HPDE6-E6E7 (cell line): ENCODE measurements at regions not wholly inside any gene's neighbourhood (a gene's known extent, or its start where the extent isn't known, plus 50 kb on each side); places are given as distances from the start of the nearest gene placed in this dataset.
"Not testable (repeated sequence)": the region's sequence is repeated elsewhere in the genome, so short reads cannot be mapped to it uniquely, and the experiment has no call there.

ENCODE experiments used
- DNase-seq: peaks from one replicate; pipeline ENCODE4 v3.0.0; 2011; ENCODE audit warnings: missing footprints; ENCODE audit errors: extremely low spot score

DNA sequence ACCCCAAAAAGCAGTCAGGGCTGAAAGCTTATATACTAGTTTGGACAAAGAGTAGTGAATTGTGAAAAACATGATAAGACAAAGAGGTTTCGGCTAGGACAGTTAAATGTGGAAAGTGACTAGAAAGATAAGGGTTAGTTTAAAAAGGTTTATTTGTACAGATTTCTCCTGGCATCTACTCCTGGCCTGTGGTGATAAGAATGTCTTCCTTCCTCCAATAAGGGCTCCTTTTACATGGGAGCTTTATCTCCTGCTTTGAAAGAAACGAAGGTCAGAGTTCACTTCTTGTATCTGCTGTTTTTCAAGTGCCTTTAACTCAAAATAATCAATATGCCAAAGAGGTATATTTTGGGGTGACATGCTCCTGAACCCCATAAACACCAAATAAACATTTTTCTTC lies 776.1 kb upstream of the COX7C start:
- DNase-seq: no peak

DNA sequence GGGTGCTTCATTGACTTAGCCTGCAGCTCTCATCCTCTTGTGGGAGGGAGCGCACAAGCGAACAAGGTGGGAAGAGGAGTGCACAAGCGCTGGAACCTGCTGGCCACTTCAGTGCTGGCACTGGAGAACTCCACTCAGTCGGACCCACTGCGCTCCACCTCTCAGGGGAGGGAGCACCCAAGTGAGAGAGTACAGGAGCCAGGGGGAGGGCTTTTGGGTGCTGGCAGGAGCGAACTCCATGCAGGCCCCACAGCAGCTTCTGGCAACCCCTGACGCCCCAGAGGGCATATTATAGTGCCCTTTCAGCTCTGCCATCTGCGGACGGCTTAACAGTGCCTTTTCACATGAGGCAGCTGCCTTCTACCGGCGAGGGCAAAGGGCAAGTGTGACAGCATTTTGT lies 774.2 kb upstream of the COX7C start:
- no peak for DNase-seq

DNA sequence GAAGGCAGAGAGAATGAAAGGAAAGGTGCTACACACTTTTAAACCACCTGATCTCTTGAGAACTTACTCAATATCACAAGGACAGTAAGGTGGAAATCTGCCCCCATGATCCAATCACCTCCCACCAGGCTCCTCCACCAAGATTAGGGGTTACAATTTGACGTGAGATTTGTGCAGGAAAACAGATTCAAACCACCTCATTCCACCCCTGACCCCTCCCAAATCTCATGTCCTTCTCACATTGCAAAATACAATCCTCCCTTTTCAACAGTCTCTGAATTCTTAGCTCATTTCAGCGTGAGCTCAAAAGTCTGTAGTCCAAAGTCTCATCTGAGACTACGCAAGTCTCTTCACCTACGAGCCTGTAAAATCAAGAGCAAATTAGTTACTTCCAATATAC lies 768.3 kb upstream of the COX7C start:
- DNase-seq: no peak

DNA sequence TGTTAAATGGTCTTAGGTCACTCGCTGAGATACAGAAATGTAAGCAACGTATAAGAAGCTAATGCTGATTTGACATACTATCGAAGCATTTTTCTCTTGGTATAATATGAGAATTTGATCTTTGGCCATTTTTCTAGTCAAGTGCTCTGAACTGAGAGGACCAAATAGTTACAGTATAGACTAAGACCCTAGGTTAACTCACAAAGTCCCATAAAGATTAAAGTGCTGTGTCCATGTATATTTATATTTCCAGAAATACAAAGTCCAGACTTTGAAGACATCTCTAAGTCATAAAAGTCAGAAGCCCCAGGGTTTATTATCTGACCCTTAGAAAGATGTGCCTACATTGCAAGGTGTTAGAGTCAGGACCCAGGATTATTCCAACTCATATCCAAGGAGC lies 752.4 kb upstream of the COX7C start:
- DNase-seq: no peak

DNA sequence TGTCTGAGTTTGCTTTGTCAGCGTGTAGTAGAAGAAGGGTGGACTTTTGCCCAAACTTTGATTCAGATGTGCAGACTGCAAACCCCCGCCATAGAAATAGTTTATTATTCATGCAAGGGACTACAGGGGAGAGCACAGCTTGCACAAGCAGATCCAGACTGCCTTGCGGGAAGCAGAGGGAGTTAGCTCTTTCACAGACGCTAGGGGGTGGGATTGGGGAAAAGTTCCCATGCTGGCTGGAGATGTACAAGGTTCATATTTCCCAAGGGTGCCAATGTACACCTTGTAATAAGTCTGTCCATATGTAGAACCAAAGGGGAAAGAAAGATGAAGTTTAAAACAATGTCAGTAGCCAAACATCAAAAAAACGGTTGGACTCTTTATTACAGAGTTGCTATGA lies 749.7 kb upstream of the COX7C start:
- no peak for DNase-seq

DNA sequence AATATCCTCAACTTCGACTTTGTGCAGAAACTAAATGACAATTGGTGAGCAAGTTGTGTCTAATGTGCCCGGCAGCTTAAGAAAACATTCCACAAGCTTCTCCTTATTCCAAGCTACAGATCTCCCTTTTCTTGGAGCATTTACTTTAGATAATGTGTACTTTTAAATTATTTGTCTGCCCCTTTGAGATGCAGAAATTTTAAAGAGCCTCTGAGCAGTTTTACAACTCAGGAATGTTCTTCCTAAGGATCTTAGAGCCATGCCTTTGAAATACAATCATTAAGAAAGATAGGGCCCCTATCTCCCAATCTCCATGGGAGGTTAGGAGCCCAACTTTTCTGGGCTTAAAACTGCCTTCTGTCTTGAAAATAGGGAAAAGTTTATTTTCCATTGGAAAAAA lies 723.7 kb upstream of the COX7C start:
- DNase-seq: no peak

DNA sequence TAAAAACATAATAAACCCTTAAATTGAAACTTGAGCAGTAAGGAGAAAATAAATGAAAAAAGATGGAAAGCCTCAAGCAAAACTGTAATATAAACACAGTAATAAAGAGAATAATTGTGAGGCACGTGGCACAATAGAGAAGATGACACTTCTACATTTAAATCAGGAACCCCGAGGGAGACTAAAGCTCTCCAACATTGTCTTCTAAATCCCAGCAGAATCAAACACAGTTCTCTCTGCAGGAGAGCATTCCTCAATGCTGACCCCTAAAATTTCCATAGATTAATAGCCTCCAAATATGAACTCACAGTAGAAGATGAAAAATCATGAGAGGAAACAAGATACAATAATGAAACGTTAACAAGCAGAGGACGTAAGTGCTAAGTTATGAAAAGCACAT lies 721.2 kb upstream of the COX7C start:
- DNase-seq: no peak

DNA sequence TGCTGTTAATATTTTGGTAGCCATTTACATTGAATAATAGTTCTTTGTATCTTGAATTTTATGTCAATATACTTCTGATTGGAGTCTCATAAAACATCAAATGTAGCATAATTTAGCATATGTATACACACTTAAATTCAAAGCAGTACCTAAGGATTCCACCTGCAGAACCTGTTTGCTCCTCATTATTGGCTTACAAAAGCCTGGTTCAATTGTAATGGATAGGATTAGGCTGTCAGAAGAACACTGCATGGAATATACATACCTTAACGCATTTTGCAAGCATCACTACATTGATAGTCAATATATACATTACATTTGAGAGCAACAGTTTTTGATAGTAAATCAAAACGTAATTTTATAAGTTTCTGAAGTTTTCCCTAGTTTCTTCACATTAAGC lies 711.3 kb upstream of the COX7C start:
- DNase-seq: no peak

DNA sequence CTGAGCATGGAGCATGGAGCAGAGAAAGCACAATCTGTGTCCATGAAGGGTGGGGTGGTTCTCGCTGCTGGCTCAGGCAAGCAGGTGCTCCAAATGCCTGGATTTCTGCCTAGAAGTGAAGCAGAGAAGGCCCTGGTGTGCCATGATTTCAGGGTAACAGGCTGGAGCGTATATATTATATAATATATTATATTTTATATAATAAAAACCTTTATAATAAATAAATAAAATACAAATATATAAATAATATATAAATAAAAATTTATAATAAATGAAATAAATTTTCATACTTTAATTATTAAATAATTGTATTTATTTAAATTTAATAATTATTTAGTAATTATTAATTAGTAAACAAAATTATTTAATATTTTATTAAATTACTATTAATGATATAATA lies 707.4 kb upstream of the COX7C start:
- no peak for DNase-seq

DNA sequence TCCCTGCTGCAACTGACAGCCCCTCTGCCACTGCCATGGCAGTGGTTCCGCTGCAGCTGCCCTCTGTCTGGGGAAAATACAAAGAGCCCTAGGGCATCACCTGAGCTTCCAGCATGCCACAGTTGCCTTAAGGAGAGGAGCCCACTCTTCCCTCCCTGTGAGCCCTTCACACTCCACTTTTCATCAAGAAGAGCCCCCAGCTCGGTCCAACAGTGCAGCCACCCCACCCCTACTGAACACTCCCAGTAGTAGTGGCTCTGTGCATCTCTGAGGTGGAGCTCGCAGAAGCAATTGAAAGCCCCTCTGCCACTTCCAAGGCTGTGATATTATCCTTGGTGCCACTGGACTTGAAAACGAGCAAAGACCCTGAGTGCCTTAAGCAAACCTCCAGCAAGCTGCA lies 696.8 kb upstream of the COX7C start:
- no peak for DNase-seq

DNA sequence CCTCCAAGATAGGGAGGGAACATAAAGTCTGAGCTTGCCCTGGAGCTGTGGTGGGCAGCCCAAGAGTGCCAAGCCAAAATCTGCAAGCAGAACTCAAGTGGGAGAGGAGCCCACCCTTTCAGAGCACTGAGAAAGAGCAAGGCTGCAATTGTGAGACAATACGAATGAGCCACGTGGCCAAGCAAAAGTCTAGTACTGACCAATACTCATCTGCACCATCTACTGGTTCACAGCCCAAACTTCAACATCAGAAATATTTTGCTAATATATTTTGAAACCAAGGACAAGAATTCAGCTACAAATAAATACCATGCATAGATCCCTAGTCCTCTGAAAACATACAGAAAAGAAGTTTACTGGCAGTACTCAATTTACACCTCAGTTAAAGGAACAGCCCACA lies 696.2 kb upstream of the COX7C start:
- peak; percentile 8 for DNase-seq

DNA sequence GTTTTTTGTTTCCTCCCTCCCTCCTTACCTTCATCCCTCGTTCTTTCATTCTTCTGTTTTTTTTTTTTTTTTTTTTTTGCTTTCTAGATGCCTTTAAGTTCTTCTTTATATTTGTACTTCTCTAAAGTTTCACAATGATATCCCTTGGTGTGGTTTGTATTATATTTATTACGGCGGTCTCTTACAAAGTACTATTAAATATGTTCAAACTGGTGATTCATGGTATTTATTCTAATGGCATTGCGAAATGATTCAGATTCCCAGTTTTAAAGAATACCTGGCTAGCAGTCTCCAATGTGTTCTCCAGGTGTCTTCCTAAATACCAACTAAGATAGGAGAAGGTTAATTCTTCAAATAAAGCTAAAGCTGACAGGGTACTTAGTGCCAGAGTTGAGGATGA lies 690.1 kb upstream of the COX7C start:
- DNase-seq: no peak

DNA sequence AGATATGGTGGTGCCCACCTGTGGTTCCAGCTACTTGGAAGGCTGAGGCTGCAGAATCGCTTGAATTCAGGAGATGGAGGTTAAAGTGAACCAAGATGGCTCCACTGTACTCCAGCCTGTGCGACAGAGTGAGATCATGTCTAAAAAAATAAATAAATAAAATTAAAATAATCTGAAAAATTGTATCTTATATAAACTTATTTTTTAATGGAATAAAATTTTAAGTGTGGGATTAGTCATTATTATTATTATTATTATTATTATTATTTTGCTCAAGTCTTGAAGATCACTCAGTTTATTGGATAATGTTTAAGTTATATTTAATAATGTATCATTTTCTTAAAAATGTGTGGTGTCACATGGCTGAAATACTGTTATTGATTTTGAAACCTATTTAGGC lies 688.0 kb upstream of the COX7C start:
- no peak for DNase-seq

DNA sequence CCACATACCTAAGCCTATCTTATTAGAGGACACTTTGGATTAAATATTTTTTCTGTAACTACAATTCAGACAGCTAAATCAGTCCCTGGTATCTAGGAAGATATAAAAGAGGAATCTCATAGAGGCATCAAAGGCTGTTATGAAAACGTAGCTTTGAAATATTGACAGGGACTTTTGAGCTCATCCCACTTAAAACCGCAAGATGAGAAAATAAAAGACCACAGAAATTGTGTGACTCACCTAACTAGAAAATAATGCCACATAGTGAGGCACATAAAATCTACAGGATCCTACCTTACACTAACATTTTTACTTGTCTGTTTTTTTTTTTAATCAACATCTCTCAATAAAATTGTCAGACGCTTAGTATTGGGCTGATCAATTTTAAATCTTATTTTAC lies 686.5 kb upstream of the COX7C start:
- DNase-seq: no peak

DNA sequence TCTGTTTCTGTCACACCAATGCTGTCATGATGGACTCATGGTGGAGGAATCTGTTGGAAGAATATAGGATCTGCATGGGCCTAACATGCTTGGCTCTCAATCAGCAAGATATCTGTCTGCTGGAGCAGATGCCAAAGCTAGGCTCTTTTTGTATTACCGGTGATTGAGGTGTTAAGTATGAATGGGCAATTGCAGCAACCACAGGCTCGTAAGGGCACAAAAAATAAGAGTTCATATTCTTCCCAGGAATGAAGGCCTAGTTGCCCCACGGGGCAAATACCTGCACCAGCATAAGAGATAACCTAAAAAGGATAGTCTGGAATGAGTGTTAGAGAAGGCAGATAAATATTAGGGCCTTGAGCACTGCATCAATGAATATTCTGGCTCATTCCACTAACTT lies 679.5 kb upstream of the COX7C start:
- no peak for DNase-seq

DNA sequence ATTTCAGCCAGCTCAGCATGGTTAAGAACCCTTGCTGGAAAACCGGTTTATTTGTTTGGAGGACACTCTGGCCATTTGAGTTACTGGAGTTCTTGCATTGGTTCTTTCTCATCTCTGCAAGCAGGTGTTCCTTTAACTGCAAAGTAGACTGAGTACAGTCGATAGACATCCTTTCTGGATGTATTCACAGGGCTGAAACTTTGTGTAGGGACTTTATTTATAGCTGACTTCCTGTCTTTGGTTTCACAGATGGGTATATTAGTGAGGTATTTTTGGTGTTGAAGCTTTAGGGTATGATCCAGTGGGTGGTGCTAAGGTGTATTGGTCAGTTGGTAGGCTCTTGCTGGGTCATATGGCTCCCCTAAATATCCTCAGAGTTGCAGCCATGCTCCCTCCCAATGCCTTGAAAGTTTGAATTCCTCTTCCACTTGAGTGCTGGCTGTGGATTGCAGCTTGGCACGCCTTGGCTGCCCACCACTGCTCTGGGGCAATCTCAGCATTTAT lies 666.0 kb upstream of the COX7C start:
- DNase-seq: no peak

DNA sequence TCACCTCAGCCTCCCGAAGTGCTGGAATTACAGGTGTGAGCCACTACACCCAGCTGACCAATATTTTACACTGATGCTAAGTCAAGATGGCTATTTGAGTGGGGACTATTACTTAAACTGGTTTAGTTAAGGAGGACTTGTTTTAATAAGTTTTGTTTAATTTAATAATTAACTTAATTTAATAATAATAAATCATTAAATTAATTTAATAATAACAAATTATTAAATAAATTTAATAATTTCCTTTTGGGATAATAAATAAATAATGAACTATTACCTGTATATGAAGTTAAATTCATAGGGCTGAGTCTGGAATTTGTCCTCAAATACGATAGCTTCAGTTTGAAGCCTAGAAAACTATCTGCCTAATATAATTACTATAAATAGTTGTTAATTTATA lies 665.1 kb upstream of the COX7C start:
- no peak for DNase-seq

DNA sequence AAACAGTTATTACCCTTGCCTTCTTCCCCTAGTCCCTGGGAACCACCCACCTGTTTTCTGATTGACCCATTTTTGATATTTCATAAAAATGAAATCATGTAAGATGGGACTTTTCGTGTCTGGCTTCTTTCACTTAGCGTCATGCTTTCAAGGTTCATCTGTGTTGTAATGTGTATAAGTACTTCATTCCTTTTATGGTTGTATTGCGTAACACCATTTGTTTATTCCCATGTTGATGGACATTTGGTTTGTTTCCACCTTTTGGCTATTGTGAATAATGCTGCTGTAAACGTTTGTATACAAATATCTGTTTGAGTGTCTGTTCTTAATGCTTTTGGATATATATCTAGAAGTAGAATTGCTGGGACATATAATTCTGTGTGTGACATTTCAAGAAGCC lies 650.1 kb upstream of the COX7C start:
- no peak for DNase-seq

DNA sequence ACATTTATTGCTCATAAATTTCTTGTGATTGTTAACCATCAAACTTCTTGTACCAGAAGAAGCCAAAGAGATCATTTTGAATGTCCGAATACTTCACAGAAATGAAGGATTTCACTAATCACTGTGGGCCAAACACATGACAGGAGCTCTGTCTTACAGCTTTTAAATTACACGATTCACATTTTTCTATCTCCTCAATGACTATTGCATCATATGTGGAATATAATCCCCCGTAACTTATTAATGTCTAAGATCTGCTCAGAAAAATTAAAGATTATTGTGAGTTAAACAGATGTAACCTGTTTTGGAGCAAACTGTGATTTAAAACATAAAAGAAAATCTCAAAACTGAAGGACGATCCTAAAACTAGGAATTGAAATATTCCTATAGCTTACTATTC lies 645.2 kb upstream of the COX7C start:
- DNase-seq: no peak

DNA sequence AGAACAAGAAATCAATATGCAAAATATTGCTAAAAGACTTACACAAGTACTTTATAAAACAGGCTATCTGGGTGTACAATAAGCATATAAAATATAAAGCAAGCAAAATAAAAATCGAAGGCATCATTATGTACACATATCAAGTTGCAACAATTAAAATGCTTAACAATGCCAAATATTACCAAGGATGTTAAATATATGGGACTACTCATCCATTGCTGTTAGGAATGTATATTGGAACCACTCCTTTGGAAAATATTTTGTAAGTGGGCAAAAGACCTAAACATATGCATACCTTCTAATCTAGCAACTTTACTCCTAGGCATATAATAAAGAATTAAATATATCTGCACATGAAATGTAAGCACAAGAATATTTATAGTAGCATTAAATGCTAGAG lies 632.6 kb upstream of the COX7C start:
- DNase-seq: no peak

DNA sequence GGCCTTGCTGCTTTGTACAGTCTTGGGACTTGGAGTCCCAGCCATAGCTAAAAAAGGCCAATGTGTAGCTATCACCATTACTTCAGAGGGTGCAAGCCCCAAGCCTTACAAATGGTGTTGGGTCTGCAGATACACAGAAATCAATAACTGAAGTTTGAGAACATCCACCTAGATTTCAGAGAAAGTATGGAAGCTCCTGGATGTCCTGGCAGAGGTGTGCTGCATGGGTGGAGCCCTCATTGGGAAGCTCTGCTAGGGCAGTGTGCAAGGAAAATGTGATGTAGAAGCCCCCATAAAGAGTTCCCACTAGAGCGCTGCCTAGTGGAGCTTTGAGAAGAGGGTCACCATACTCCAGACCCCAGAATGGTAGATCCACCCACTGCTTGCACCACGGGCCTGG lies 626.7 kb upstream of the COX7C start:
- no peak for DNase-seq

DNA sequence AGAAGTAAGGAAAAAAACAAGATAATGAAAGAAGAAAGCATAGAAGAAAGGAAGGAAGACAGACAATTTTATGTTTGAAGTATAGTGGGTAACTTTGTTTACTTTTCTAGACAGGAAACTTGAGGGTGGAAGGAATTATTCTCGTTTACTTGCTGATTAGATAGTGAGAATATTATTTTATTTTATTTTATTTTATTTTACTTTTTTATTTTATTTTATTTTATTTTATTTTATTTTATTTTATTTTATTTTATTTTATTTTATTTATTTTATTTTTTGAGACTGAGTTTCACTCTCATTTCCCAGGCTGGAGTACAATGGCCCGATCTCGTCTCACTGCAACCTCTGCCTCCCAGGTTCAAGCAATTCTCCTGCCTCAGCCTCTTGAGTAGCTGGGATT lies 623.1 kb upstream of the COX7C start:
- not testable (repeated sequence) for DNase-seq

DNA sequence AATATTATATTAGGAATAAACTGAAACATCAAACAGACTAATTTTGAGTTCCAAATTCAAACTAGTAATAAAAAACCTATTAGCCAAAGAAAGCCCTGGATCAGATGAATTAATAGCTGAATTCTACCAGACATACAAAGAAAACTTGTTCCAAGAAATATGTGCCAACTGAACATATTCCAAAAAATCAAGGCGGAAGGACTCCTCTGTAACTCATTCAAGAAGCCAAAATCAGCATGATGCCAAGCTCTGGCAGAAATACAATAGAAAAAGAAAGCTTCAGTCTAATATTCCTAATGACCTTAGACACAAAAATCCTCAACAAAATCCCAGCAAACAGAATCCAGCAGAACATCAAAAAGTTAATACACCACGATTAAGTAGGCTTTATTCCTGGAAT lies 619.1 kb upstream of the COX7C start:
- DNase-seq: no peak

DNA sequence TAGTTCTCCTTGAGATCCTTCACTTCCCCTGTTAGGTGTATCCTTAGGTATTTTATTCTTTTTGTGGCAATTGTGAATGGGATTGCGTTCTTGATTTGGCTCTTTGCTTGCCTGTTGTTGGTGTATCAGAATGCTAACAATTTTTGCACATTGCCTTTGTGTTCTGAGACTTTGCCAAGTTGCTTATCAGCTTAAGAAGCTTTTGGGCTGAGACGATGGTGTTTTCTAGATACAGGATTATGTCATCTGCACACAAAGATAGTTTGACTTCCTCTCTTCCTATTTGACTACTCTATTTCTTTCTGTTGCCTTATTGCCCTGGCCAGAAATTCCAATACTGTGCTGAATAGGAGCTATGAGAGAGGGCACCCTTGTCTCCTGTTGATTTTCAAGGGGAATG lies 609.4 kb upstream of the COX7C start:
- DNase-seq: no peak

DNA sequence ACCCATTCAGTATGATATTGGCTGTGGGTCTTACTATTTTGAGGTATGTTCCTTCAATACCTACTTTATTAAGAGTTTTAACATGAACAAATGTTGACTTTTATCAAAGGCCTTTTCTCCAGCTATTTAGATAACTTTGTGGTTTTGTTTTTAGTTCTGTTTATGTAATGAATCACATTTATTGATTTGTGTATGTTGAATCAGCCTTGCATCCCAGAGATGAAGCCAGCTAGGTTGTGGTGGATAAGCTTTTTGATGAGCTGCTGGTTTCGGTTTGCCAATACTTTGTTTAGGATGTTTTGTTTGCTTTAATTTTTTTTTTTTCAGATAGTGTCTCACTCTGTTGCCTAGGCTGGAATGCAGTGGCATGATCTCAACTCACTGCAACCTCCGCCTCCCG lies 609.0 kb upstream of the COX7C start:
- DNase-seq: no peak
